HL-60 (cell line): ENCODE measurements at regions not wholly inside any gene's neighbourhood (a gene's known extent, or its start where the extent isn't known, plus 50 kb on each side); places are given as distances from the start of the nearest gene placed in this dataset.

Source experiments
- DNase-seq, 2 experiments: peaks; one replicate each; pipeline ENCODE4 v3.0.0-alpha.2; 2010 to 2020; ENCODE audit warnings: low read depth in 1 of 2, low spot score in 1 of 2
- H3K27ac ChIP-seq: fragments of 250-450 bp; sonication (Bioruptor Pico); replicated peaks from 2 replicates; pipeline ENCODE4 v1.5.1; 2020; ENCODE audit warnings: mild to moderate bottlenecking, moderate library complexity
- H3K27me3 ChIP-seq: fragments of 250-450 bp; sonication (Bioruptor Pico); 2 replicates; pipeline ENCODE4 v1.5.1; 2021; ENCODE audit warnings: mild to moderate bottlenecking, moderate library complexity; ENCODE audit not compliant: insufficient read depth, poor library complexity, severe bottlenecking
- H3K4me3 ChIP-seq: replicated peaks from 2 replicates; pipeline ENCODE4 v1.5.1; 2011; ENCODE audit warnings: mild to moderate bottlenecking, control low read depth, low read length; ENCODE audit not compliant: insufficient read depth
- CTCF ChIP-seq: IDR thresholded peaks from one replicate; pipeline ENCODE4 v1.5.1; 2011; ENCODE audit warnings: low read length, control low read depth, inconsistent platforms; ENCODE audit not compliant: insufficient read depth
- GABPA ChIP-seq: IDR thresholded peaks from 2 replicates; pipeline ENCODE4 v1.6.1; 2012; ENCODE audit warnings: low read depth
- POLR2AphosphoS5 ChIP-seq: IDR thresholded peaks from 2 replicates; pipeline ENCODE4 v1.6.1; 2012; ENCODE audit warnings: low read depth
- REST ChIP-seq: IDR thresholded peaks from 2 replicates; pipeline ENCODE4 v1.6.1; 2012; ENCODE audit warnings: low read depth; ENCODE audit not compliant: insufficient replicate concordance
- SPI1 ChIP-seq: IDR thresholded peaks from 2 replicates; pipeline ENCODE4 v1.6.1; 2012; ENCODE audit warnings: low read depth, mild to moderate bottlenecking, borderline replicate concordance

GRCh38 chr2:184067502-184067901, 530.8 kb upstream of the ZNF804A start:
- DNase-seq, result no peak
- no peak overlapping the region for H3K27ac ChIP-seq
- TF ChIP-seq GABPA, result no peak
- no peak for TF ChIP-seq REST
- TF ChIP-seq CTCF, result no peak
- no peak for TF ChIP-seq POLR2AphosphoS5
- TF ChIP-seq SPI1, result no peak
- no peaks in the 10 kb centered on the region for H3K27me3 ChIP-seq
- no peak overlapping the region for H3K4me3 ChIP-seq

- Histone ChIP-seq H3K27ac (no peak overlapping the region), H3K27me3 (no peaks in the 10 kb centered on the region), H3K4me3 (no peak overlapping the region)
- DNase-seq, result no peak
- TF ChIP-seq POLR2AphosphoS5 (no peak), SPI1 (no peak), GABPA (no peak), REST (no peak), CTCF (no peak)
Observed at GRCh38 chr2:184072470-184072869, 525.9 kb upstream of the ZNF804A start.

- no peak for DNase-seq
- Histone ChIP-seq H3K27ac (no peak overlapping the region), H3K27me3 (no peaks in the 10 kb centered on the region), H3K4me3 (no peak overlapping the region)
- TF ChIP-seq CTCF, result no peak
Observed at GRCh38 chr2:184078496-184078895, 519.8 kb upstream of the ZNF804A start.

- Histone ChIP-seq H3K4me3 (no peak overlapping the region), H3K27me3 (no peaks in the 10 kb centered on the region), H3K27ac (no peak overlapping the region)
- TF ChIP-seq REST (no peak), GABPA (no peak), CTCF (no peak), SPI1 (no peak), POLR2AphosphoS5 (no peak)
- no peak for DNase-seq
Observed at GRCh38 chr2:184091456-184091855, 506.9 kb upstream of the ZNF804A start.
